Left ventricle myocardium superior (tissue), 1 donor: ENCODE measurements at regions not wholly inside any gene's neighbourhood (a gene's known extent, or its start where the extent isn't known, plus 50 kb on each side); places are given as distances from the start of the nearest gene placed in this dataset.

Experiments used
- ATAC-seq: fragments of 200-7000 bp; cut with Tn5 transposase; one replicate; pipeline ENCODE4 v1.9.1; 2020; ENCODE audit warnings: mild to moderate bottlenecking, moderate library complexity
- DNase-seq: peaks from one replicate; pipeline ENCODE4 v3.0.0-alpha.2; 2020
- intact Hi-C: fragments of 100-400 bp; cut with micrococcal nuclease; formaldehyde crosslinking; loops from one replicate; pipeline ENCODE4 v1.11.0; 2022
- donor health status: DM: no; HTN: yes; CAD: no; lungs with severe emphysema.

- intact Hi-C loops = no loop called here
- ATAC-seq = no peak
- DNase-seq = no peak
These were observed 272.4 kb upstream of the MYO3A start for GRCh38 chr10:25661632-25662031.

- intact Hi-C loops = no loop called here
These were observed 267.8 kb upstream of the MYO3A start for GRCh38 chr10:25666276-25666675.

GRCh38 chr10:25675204-25675603 lies 258.8 kb upstream of the MYO3A start:
- intact Hi-C loops = no loop called here
- no peak for DNase-seq
- ATAC-seq = no peak

More at GRCh38 chr10:25666276-25666675, 267.8 kb upstream of the MYO3A start:
- ATAC-seq (no peak), DNase-seq (no peak)

- intact Hi-C loops = no loop called here
- no peak for ATAC-seq
These were observed 258.4 kb upstream of the MYO3A start for GRCh38 chr10:25675615-25676014.

GRCh38 chr10:25678220-25678619 lies 255.8 kb upstream of the MYO3A start:
- intact Hi-C loops = no loop called here
- ATAC-seq (no peak), DNase-seq (no peak)

More at GRCh38 chr10:25675615-25676014, 258.4 kb upstream of the MYO3A start:
- DNase-seq = no peak

- ATAC-seq (no peak), DNase-seq (no peak)
- intact Hi-C loops = no loop called here
These were observed 255.4 kb upstream of the MYO3A start for GRCh38 chr10:25678666-25679065.

- intact Hi-C loops = no loop called here
- DNase-seq = peak; percentile 39
- ATAC-seq = peak; percentile 92
These were observed 251.7 kb upstream of the MYO3A start for GRCh38 chr10:25682203-25682851.

GRCh38 chr10:25683344-25683743 lies 250.7 kb upstream of the MYO3A start:
- DNase-seq = no peak
- intact Hi-C loops = no loop called here
- ATAC-seq = no peak

- ATAC-seq (no peak), DNase-seq (no peak)
- intact Hi-C loops = no loop called here
These were observed 246.5 kb upstream of the MYO3A start for GRCh38 chr10:25687521-25687920.

GRCh38 chr10:25689346-25690100 lies 244.5 kb upstream of the MYO3A start:
- intact Hi-C loops = no loop called here
- DNase-seq (no peak), ATAC-seq (no peak)

GRCh38 chr10:25692761-25693160 lies 241.3 kb upstream of the MYO3A start:
- DNase-seq = no peak
- intact Hi-C loops = no loop called here
- ATAC-seq = no peak

- DNase-seq = no peak
- no peak for ATAC-seq
These were observed 239.7 kb upstream of the MYO3A start for GRCh38 chr10:25694206-25694933.

GRCh38 chr10:25694971-25695370 lies 239.1 kb upstream of the MYO3A start:
- DNase-seq = no peak
- ATAC-seq = no peak
- intact Hi-C loops = no loop called here

More at GRCh38 chr10:25694206-25694933, 239.7 kb upstream of the MYO3A start:
- intact Hi-C loops = no loop called here

- DNase-seq (no peak), ATAC-seq (no peak)
- intact Hi-C loops = no loop called here
These were observed 238.4 kb upstream of the MYO3A start for GRCh38 chr10:25695586-25695985.

- intact Hi-C loops = no loop called here
- ATAC-seq = no peak
- DNase-seq = no peak
These were observed 237.9 kb upstream of the MYO3A start for GRCh38 chr10:25696013-25696708.

GRCh38 chr10:25697412-25697811 lies 236.6 kb upstream of the MYO3A start:
- ATAC-seq (no peak), DNase-seq (no peak)
- intact Hi-C loops = no loop called here

GRCh38 chr10:25698638-25699037 lies 235.4 kb upstream of the MYO3A start:
- peak; percentile 28 for ATAC-seq

GRCh38 chr10:25699631-25700030 lies 234.4 kb upstream of the MYO3A start:
- ATAC-seq (no peak), DNase-seq (no peak)
- intact Hi-C loops = no loop called here

More at GRCh38 chr10:25698638-25699037, 235.4 kb upstream of the MYO3A start:
- DNase-seq = no peak
- intact Hi-C loops = no loop called here

GRCh38 chr10:25701652-25702051 lies 232.4 kb upstream of the MYO3A start:
- DNase-seq (no peak), ATAC-seq (no peak)
- intact Hi-C loops = no loop called here

- no peak for ATAC-seq
- intact Hi-C loops = no loop called here
- DNase-seq = no peak
These were observed 229.4 kb upstream of the MYO3A start for GRCh38 chr10:25704622-25705021.
